ENCODE measurements at regions not wholly inside any gene's neighbourhood (a gene's known extent, or its start where the extent isn't known, plus 50 kb on each side); places are given as distances from the start of the nearest gene placed in this dataset.

GRCh38 chr10:28959850-28960501, 282.7 kb downstream of the BAMBI start (continued):
- TF ChIP-seq, protein P1, sequence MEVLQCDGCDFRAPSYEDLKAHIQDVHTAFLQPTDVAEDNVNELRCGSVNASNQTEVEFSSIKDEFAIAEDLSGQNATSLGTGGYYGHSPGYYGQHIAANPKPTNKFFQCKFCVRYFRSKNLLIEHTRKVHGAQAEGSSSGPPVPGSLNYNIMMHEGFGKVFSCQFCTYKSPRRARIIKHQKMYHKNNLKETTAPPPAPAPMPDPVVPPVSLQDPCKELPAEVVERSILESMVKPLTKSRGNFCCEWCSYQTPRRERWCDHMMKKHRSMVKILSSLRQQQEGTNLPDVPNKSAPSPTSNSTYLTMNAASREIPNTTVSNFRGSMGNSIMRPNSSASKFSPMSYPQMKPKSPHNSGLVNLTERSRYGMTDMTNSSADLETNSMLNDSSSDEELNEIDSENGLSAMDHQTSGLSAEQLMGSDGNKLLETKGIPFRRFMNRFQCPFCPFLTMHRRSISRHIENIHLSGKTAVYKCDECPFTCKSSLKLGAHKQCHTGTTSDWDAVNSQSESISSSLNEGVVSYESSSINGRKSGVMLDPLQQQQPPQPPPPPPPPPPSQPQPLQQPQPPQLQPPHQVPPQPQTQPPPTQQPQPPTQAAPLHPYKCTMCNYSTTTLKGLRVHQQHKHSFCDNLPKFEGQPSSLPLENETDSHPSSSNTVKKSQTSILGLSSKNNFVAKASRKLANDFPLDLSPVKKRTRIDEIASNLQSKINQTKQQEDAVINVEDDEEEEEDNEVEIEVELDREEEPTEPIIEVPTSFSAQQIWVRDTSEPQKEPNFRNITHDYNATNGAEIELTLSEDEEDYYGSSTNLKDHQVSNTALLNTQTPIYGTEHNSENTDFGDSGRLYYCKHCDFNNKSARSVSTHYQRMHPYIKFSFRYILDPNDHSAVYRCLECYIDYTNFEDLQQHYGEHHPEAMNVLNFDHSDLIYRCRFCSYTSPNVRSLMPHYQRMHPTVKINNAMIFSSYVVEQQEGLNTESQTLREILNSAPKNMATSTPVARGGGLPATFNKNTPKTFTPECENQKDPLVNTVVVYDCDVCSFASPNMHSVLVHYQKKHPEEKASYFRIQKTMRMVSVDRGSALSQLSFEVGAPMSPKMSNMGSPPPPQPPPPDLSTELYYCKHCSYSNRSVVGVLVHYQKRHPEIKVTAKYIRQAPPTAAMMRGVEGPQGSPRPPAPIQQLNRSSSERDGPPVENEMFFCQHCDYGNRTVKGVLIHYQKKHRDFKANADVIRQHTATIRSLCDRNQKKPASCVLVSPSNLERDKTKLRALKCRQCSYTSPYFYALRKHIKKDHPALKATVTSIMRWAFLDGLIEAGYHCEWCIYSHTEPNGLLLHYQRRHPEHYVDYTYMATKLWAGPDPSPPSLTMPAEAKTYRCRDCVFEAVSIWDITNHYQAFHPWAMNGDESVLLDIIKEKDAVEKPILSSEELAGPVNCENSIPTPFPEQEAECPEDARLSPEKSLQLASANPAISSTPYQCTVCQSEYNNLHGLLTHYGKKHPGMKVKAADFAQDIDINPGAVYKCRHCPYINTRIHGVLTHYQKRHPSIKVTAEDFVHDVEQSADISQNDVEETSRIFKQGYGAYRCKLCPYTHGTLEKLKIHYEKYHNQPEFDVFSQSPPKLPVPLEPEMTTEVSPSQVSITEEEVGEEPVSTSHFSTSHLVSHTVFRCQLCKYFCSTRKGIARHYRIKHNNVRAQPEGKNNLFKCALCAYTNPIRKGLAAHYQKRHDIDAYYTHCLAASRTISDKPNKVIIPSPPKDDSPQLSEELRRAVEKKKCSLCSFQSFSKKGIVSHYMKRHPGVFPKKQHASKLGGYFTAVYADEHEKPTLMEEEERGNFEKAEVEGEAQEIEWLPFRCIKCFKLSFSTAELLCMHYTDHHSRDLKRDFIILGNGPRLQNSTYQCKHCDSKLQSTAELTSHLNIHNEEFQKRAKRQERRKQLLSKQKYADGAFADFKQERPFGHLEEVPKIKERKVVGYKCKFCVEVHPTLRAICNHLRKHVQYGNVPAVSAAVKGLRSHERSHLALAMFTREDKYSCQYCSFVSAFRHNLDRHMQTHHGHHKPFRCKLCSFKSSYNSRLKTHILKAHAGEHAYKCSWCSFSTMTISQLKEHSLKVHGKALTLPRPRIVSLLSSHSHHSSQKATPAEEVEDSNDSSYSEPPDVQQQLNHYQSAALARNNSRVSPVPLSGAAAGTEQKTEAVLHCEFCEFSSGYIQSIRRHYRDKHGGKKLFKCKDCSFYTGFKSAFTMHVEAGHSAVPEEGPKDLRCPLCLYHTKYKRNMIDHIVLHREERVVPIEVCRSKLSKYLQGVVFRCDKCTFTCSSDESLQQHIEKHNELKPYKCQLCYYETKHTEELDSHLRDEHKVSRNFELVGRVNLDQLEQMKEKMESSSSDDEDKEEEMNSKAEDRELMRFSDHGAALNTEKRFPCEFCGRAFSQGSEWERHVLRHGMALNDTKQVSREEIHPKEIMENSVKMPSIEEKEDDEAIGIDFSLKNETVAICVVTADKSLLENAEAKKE (CRISPR knock-in tag; IDR thresholded peaks at IDR 0.05): no peak
- TF ChIP-seq REST (IDR thresholded peaks at IDR 0.05; ENCODE audit: unreplicated experiment) (no peak), CREB1 (CRISPR knock-in tag; IDR thresholded peaks at IDR 0.05; ENCODE audit: low read depth) (no peak), STAT1 (IDR thresholded peaks at IDR 0.05; ENCODE audit: unreplicated experiment) (no peak), EZH2phosphoT487 (IDR thresholded peaks at IDR 0.05; ENCODE audit: unreplicated experiment) (no peak)

Data from GM23338 (cell line).